ENCODE measurements at regions not wholly inside any gene's neighbourhood (a gene's known extent, or its start where the extent isn't known, plus 50 kb on each side); places are given as distances from the start of the nearest gene placed in this dataset.
A peak's percentile ranks its signal among the peaks of the same experiment; 100 is the strongest.

GRCh38 chr2:120613742-120614571, 121.7 kb upstream of the GLI2 start:
- no peak overlapping the region for H3K14ac ChIP-seq (ENCODE audit: low read length in 2 of 2)

GRCh38 chr2:120614901-120615300, 120.8 kb upstream of the GLI2 start:
- no peak overlapping the region for H3K4me3 ChIP-seq (ENCODE audit: insufficient read depth in 1 of 2, low read depth in 1 of 2, low read length in 2 of 2)
- H3K9ac ChIP-seq (ENCODE audit: low read length) = peak overlapping the region; percentile 63
- H3K4ac ChIP-seq (ENCODE audit: low read depth in 1 of 2, low read length in 2 of 2) = no peak overlapping the region
- no peak overlapping the region for H2BK120ac ChIP-seq (ENCODE audit: low read depth, low read length)
- no peak overlapping the region for H3K18ac ChIP-seq (ENCODE audit: low read depth in 1 of 2, low read length in 2 of 2)
- H3K9me3 ChIP-seq (ENCODE audit: control insufficient read depth, low read length) = no peaks in the 10 kb centered on the region
- no peak overlapping the region for H4K8ac ChIP-seq (ENCODE audit: low read length)
- H3K4me2 ChIP-seq (ENCODE audit: low read length, poor library complexity, severe bottlenecking) = no peak overlapping the region
- H3K27ac ChIP-seq (ENCODE audit: low read length, poor library complexity, severe bottlenecking) = no peak overlapping the region
- peaks cover 3% of the 10 kb centered on the region for H3K4me1 ChIP-seq (ENCODE audit: control insufficient read depth, insufficient read depth, low read depth, low read length)
- H2AK5ac ChIP-seq (ENCODE audit: low read length, severe bottlenecking) = no peak overlapping the region
- no peak for DNase-seq
- WGBS = 85% methylated on average over 13 of the region's 13 CpGs
- H4K91ac ChIP-seq (ENCODE audit: low read length) = no peak overlapping the region
- H3K14ac ChIP-seq (ENCODE audit: low read length in 2 of 2) = no peak overlapping the region
- no peak overlapping the region for H2BK15ac ChIP-seq (ENCODE audit: low read depth, poor library complexity, severe bottlenecking)
- H3K36me3 ChIP-seq (ENCODE audit: control insufficient read depth in 1 of 2, insufficient read depth in 2 of 2, low read depth in 1 of 2, low read length in 2 of 2) = no peaks in the 10 kb centered on the region
- H2BK5ac ChIP-seq (ENCODE audit: low read depth, low read length, poor library complexity, severe bottlenecking) = no peak overlapping the region
- H3K23ac ChIP-seq (ENCODE audit: low read length in 2 of 2) = no peak overlapping the region
- H3K79me1 ChIP-seq (replicated peaks; ENCODE audit: low read length, poor library complexity, severe bottlenecking) = no peaks in the 10 kb centered on the region
- H2BK12ac ChIP-seq (ENCODE audit: low read length in 2 of 2) = no peak overlapping the region
- no peak overlapping the region for H2AFZ ChIP-seq (ENCODE audit: low read depth, low read length)
- peaks cover 5 to 64% of the 10 kb centered on the region in 2 experiments for H3K27me3 ChIP-seq (ENCODE audit: control insufficient read depth in 1 of 2, insufficient read depth in 1 of 2, low read length in 2 of 2)

More at GRCh38 chr2:120613742-120614571, 121.7 kb upstream of the GLI2 start:
- no peak overlapping the region for H3K4me2 ChIP-seq (ENCODE audit: low read length, poor library complexity, severe bottlenecking)
- H3K27ac ChIP-seq (ENCODE audit: low read length, poor library complexity, severe bottlenecking) = no peak overlapping the region
- peak overlapping the region; percentile 63 for H3K9ac ChIP-seq (ENCODE audit: low read length)
- no peak overlapping the region for H4K8ac ChIP-seq (ENCODE audit: low read length)
- H3K23ac ChIP-seq (ENCODE audit: low read length in 2 of 2) = no peak overlapping the region
- H3K4me3 ChIP-seq (ENCODE audit: insufficient read depth in 1 of 2, low read depth in 1 of 2, low read length in 2 of 2) = no peak overlapping the region
- H3K79me1 ChIP-seq (replicated peaks; ENCODE audit: low read length, poor library complexity, severe bottlenecking) = no peaks in the 10 kb centered on the region
- H3K4ac ChIP-seq (ENCODE audit: low read depth in 1 of 2, low read length in 2 of 2) = no peak overlapping the region
- no peak overlapping the region for H2AFZ ChIP-seq (ENCODE audit: low read depth, low read length)
- H4K91ac ChIP-seq (ENCODE audit: low read length) = no peak overlapping the region
- no peak overlapping the region for H2BK120ac ChIP-seq (ENCODE audit: low read depth, low read length)
- H3K9me3 ChIP-seq (ENCODE audit: control insufficient read depth, low read length) = no peaks in the 10 kb centered on the region
- peaks cover 3% of the 10 kb centered on the region for H3K4me1 ChIP-seq (ENCODE audit: control insufficient read depth, insufficient read depth, low read depth, low read length)
- no peak overlapping the region for H2BK5ac ChIP-seq (ENCODE audit: low read depth, low read length, poor library complexity, severe bottlenecking)
- no peak overlapping the region for H2BK12ac ChIP-seq (ENCODE audit: low read length in 2 of 2)
- no peaks in the 10 kb centered on the region for H3K36me3 ChIP-seq (ENCODE audit: control insufficient read depth in 1 of 2, insufficient read depth in 2 of 2, low read depth in 1 of 2, low read length in 2 of 2)
- H2BK15ac ChIP-seq (ENCODE audit: low read depth, poor library complexity, severe bottlenecking) = no peak overlapping the region
- H2AK5ac ChIP-seq (ENCODE audit: low read length, severe bottlenecking) = no peak overlapping the region
- peaks cover 5 to 73% of the 10 kb centered on the region in 2 experiments for H3K27me3 ChIP-seq (ENCODE audit: control insufficient read depth in 1 of 2, insufficient read depth in 1 of 2, low read length in 2 of 2)
- 90% methylated on average over 26 of the region's 29 CpGs for WGBS
- DNase-seq = no peak
- H3K18ac ChIP-seq (ENCODE audit: low read depth in 1 of 2, low read length in 2 of 2) = no peak overlapping the region

DNA sequence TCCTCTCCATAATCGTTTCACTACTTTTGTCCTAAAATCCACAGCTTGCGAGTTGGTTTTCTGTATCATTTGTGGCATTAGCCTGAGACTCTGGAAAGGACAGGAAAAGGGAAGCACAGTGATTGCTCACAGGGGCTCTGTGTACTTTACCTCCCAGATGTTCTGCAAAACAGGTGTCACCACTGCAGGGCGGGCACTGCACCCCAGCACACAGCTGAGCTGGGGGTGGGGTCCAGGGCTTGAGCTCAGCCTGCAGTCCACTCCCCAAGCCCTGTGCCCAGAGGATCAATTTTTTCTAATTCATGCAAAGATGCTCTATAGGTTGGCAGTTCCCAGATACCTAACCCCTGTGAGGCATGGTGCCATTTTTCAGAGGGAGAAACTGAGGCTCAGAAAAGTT, 119.4 kb upstream of the GLI2 start:
- Histone ChIP-seq H3K27me3 (ENCODE audit: control insufficient read depth in 1 of 2, insufficient read depth in 1 of 2, low read length in 2 of 2) (peaks cover 5 to 50% of the 10 kb centered on the region in 2 experiments), H4K91ac (ENCODE audit: low read length) (no peak overlapping the region), H3K14ac (ENCODE audit: low read length in 2 of 2) (no peak overlapping the region), H2BK12ac (ENCODE audit: low read length in 2 of 2) (no peak overlapping the region), H3K36me3 (ENCODE audit: control insufficient read depth in 1 of 2, insufficient read depth in 2 of 2, low read depth in 1 of 2, low read length in 2 of 2) (no peaks in the 10 kb centered on the region), H3K4me3 (ENCODE audit: insufficient read depth in 1 of 2, low read depth in 1 of 2, low read length in 2 of 2) (no peak overlapping the region), H3K9me3 (ENCODE audit: control insufficient read depth, low read length) (no peaks in the 10 kb centered on the region), H4K8ac (ENCODE audit: low read length) (no peak overlapping the region), H2AFZ (ENCODE audit: low read depth, low read length) (no peak overlapping the region), H2AK5ac (ENCODE audit: low read length, severe bottlenecking) (no peak overlapping the region), H3K4ac (ENCODE audit: low read depth in 1 of 2, low read length in 2 of 2) (no peak overlapping the region), H3K9ac (ENCODE audit: low read length) (no peak overlapping the region), H3K4me1 (ENCODE audit: control insufficient read depth, insufficient read depth, low read depth, low read length) (peaks cover 3% of the 10 kb centered on the region), H3K18ac (ENCODE audit: low read depth in 1 of 2, low read length in 2 of 2) (no peak overlapping the region), H3K79me1 (replicated peaks; ENCODE audit: low read length, poor library complexity, severe bottlenecking) (no peaks in the 10 kb centered on the region), H3K27ac (ENCODE audit: low read length, poor library complexity, severe bottlenecking) (no peak overlapping the region), H2BK15ac (ENCODE audit: low read depth, poor library complexity, severe bottlenecking) (no peak overlapping the region), H2BK120ac (ENCODE audit: low read depth, low read length) (no peak overlapping the region), H3K4me2 (ENCODE audit: low read length, poor library complexity, severe bottlenecking) (no peak overlapping the region), H2BK5ac (ENCODE audit: low read depth, low read length, poor library complexity, severe bottlenecking) (no peak overlapping the region), H3K23ac (ENCODE audit: low read length in 2 of 2) (no peak overlapping the region)
- no peak for DNase-seq
- WGBS = 92% methylated on average over 3 of the region's 3 CpGs

GRCh38 chr2:120617055-120617454, 118.6 kb upstream of the GLI2 start:
- no peak overlapping the region for H3K23ac ChIP-seq (ENCODE audit: low read length in 2 of 2)
- no peak overlapping the region for H3K27ac ChIP-seq (ENCODE audit: low read length, poor library complexity, severe bottlenecking)
- WGBS = 70% methylated on average over 5 of the region's 5 CpGs
- no peaks in the 10 kb centered on the region for H3K9me3 ChIP-seq (ENCODE audit: control insufficient read depth, low read length)
- DNase-seq = no peak
- H3K4me3 ChIP-seq (ENCODE audit: insufficient read depth in 1 of 2, low read depth in 1 of 2, low read length in 2 of 2) = no peak overlapping the region
- H3K36me3 ChIP-seq (ENCODE audit: control insufficient read depth in 1 of 2, insufficient read depth in 2 of 2, low read depth in 1 of 2, low read length in 2 of 2) = no peaks in the 10 kb centered on the region
- no peak overlapping the region for H2BK15ac ChIP-seq (ENCODE audit: low read depth, poor library complexity, severe bottlenecking)
- H3K27me3 ChIP-seq (ENCODE audit: control insufficient read depth in 1 of 2, insufficient read depth in 1 of 2, low read length in 2 of 2) = peaks cover 5 to 42% of the 10 kb centered on the region in 2 experiments
- H2BK120ac ChIP-seq (ENCODE audit: low read depth, low read length) = no peak overlapping the region
- H3K9ac ChIP-seq (ENCODE audit: low read length) = no peak overlapping the region
- no peak overlapping the region for H3K14ac ChIP-seq (ENCODE audit: low read length in 2 of 2)
- H3K18ac ChIP-seq (ENCODE audit: low read depth in 1 of 2, low read length in 2 of 2) = no peak overlapping the region
- no peak overlapping the region for H2BK12ac ChIP-seq (ENCODE audit: low read length in 2 of 2)
- H2BK5ac ChIP-seq (ENCODE audit: low read depth, low read length, poor library complexity, severe bottlenecking) = no peak overlapping the region
- H3K79me1 ChIP-seq (replicated peaks; ENCODE audit: low read length, poor library complexity, severe bottlenecking) = no peaks in the 10 kb centered on the region
- H4K91ac ChIP-seq (ENCODE audit: low read length) = no peak overlapping the region
- H3K4me1 ChIP-seq (ENCODE audit: control insufficient read depth, insufficient read depth, low read depth, low read length) = peaks cover 3% of the 10 kb centered on the region
- no peak overlapping the region for H2AK5ac ChIP-seq (ENCODE audit: low read length, severe bottlenecking)
- H4K8ac ChIP-seq (ENCODE audit: low read length) = no peak overlapping the region
- no peak overlapping the region for H2AFZ ChIP-seq (ENCODE audit: low read depth, low read length)
- no peak overlapping the region for H3K4ac ChIP-seq (ENCODE audit: low read depth in 1 of 2, low read length in 2 of 2)
- no peak overlapping the region for H3K4me2 ChIP-seq (ENCODE audit: low read length, poor library complexity, severe bottlenecking)

Measured in mesenchymal stem cell (in vitro differentiated cells and primary cell).